ENCODE measurements at regions not wholly inside any gene's neighbourhood (a gene's known extent, or its start where the extent isn't known, plus 50 kb on each side); places are given as distances from the start of the nearest gene placed in this dataset.
A peak's percentile ranks its signal among the peaks of the same experiment; 100 is the strongest.

DNA sequence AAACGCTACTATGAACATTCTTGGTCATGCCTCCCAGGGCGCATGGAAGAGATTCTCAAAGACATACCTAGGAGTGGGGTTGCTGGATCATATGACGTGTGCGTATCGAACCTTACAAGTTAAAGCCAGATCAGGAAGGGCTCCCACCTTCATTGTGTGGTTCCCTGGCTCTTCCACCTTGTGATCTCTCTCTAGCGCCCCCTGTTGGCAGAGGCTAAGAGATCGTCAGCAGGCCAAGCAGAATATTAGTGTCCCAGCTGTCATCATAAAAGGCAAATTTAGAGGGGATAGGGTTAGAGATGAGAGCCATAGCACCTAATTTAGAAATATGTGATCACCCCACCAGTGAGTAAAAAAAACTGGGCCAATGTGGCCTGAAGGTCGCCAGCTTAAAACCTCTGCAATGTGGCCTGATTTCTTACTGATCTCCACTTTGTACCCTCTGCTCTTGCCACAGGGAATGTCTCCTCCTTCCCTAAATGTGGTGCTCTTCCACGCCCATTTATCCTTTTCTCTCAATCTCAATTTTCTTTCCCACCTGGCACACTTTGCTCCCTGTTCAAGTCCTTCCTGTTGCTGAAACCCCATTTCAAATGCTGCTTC, 91.7 kb upstream of the SHB start:
- intact Hi-C loops (cut with DNase I; ENCODE audit: low total_unique reads), result loop anchor here (10.0 kb wide), 1 partner anchor 246 kb away; no protein-coding TSS in a partner anchor
- no peak for DNase-seq

DNA sequence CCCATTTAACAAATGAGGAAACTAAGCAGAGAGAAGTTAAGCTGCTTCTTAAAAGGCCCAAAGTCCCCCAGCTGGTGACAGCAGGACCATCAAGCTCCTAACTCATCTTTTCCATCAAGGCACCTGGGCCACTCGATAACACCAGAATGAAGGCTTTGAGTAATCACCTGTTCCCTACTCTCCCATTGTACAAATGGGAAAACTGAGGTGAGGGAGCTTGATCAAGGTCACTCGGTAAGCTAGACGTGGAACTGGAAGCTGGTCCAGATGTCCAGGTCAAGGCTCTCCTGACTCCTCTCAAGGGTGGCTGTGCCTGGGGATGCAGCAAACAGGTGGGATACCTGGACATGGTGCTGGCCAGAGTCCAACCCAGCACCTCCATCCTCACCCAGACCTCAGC, 90.6 kb upstream of the SHB start:
- no peak overlapping the region for H3K27ac ChIP-seq
- WGBS, 5 donors, result 90 to 98% (median 94%) methylated on average over 3 of the region's 3 CpGs
- intact Hi-C loops (cut with DNase I; ENCODE audit: low total_unique reads), result no loop called here
- H3K27me3 ChIP-seq (replicated peaks in 1 of 7), result no peaks in the 10 kb centered on the region
- DNase-seq, result no peak
- H3K4me3 ChIP-seq, result no peak overlapping the region
- H3K4me1 ChIP-seq, result peaks cover 0 to 12% (median 0%) of the 10 kb centered on the region in 6 donors
- no peaks in the 10 kb centered on the region for H3K9me3 ChIP-seq
- no peaks in the 10 kb centered on the region for H3K36me3 ChIP-seq
- no peak for TF ChIP-seq POLR2A (IDR thresholded peaks at IDR 0.05)
- TF ChIP-seq, protein P1, sequence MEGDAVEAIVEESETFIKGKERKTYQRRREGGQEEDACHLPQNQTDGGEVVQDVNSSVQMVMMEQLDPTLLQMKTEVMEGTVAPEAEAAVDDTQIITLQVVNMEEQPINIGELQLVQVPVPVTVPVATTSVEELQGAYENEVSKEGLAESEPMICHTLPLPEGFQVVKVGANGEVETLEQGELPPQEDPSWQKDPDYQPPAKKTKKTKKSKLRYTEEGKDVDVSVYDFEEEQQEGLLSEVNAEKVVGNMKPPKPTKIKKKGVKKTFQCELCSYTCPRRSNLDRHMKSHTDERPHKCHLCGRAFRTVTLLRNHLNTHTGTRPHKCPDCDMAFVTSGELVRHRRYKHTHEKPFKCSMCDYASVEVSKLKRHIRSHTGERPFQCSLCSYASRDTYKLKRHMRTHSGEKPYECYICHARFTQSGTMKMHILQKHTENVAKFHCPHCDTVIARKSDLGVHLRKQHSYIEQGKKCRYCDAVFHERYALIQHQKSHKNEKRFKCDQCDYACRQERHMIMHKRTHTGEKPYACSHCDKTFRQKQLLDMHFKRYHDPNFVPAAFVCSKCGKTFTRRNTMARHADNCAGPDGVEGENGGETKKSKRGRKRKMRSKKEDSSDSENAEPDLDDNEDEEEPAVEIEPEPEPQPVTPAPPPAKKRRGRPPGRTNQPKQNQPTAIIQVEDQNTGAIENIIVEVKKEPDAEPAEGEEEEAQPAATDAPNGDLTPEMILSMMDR (IDR thresholded peaks at IDR 0.05 in 8 of 11, conservative IDR thresholded peaks at IDR 0.05 in 3 of 11), result no peak

More for the DNA sequence above, 91.7 kb upstream of the SHB start:
- WGBS, 5 donors, result 45 to 60% (median 51%) methylated on average over 9 of the region's 9 CpGs
- Histone ChIP-seq H3K27ac (no peak overlapping the region), H3K9me3 (no peaks in the 10 kb centered on the region), H3K4me3 (no peak overlapping the region), H3K27me3 (replicated peaks in 1 of 7) (no peaks in the 10 kb centered on the region), H3K36me3 (no peaks in the 10 kb centered on the region), H3K4me1 (peaks cover 0 to 12% (median 0%) of the 10 kb centered on the region in 6 donors)
- TF ChIP-seq POLR2A (IDR thresholded peaks at IDR 0.05) (no peak), POLR2AphosphoS5 (IDR thresholded peaks at IDR 0.05) (no peak)
- TF ChIP-seq, protein P1 (IDR thresholded peaks at IDR 0.05 in 8 of 11, conservative IDR thresholded peaks at IDR 0.05 in 3 of 11), result peak in 10 of 11 experiments; percentile 41 to 79 (median 66)

DNA sequence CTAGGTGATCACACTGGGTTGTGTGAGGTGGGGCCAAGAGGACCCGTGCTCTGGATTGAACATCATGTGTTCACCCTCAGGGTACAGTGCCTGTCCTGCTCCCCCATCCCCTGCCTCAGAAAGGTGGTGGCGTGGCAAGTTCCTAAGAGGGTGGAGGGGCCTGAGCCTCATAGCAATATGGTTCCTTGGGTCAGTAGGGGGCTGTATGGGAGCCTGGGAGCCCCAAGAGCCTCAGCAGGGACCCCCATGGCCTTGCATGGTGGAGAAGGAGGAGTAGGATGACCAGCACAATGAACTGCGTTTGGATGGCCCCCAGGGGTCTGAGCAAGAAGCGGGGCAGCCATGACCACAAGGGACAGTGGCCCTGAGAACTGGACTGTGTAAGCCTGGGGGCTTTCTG, 89.6 kb upstream of the SHB start:
- peaks cover 0 to 4% (median 0%) of the 10 kb centered on the region in 6 donors for H3K4me1 ChIP-seq
- H3K27ac ChIP-seq, result no peak overlapping the region
- H3K4me3 ChIP-seq, result no peak overlapping the region
- H3K27me3 ChIP-seq (replicated peaks in 1 of 7), result no peaks in the 10 kb centered on the region
- DNase-seq, result no peak
- no peaks in the 10 kb centered on the region for H3K9me3 ChIP-seq
- 82 to 98% (median 86%) methylated on average over 4 of the region's 4 CpGs for WGBS, 5 donors
- no peaks in the 10 kb centered on the region for H3K36me3 ChIP-seq
- no peak for TF ChIP-seq POLR2AphosphoS5 (IDR thresholded peaks at IDR 0.05)
- TF ChIP-seq POLR2A (IDR thresholded peaks at IDR 0.05), result no peak
- TF ChIP-seq, protein P1 (IDR thresholded peaks at IDR 0.05 in 8 of 11, conservative IDR thresholded peaks at IDR 0.05 in 3 of 11), result no peak
- intact Hi-C loops (cut with DNase I; ENCODE audit: low total_unique reads), result no loop called here

- H3K36me3 ChIP-seq, result no peaks in the 10 kb centered on the region
- no peak for DNase-seq
- intact Hi-C loops (cut with DNase I; ENCODE audit: low total_unique reads), result no loop called here
- H3K27ac ChIP-seq, result no peak overlapping the region
- no peaks in the 10 kb centered on the region for H3K9me3 ChIP-seq
- WGBS, 5 donors, result 65 to 88% (median 74%) methylated on average over 2 of the region's 2 CpGs
- TF ChIP-seq, protein P1 (IDR thresholded peaks at IDR 0.05 in 8 of 11, conservative IDR thresholded peaks at IDR 0.05 in 3 of 11), result no peak
- TF ChIP-seq POLR2A (IDR thresholded peaks at IDR 0.05) (no peak), POLR2AphosphoS5 (IDR thresholded peaks at IDR 0.05) (no peak)
- no peaks in the 10 kb centered on the region for H3K4me1 ChIP-seq
- H3K4me3 ChIP-seq, result no peak overlapping the region
- H3K27me3 ChIP-seq (replicated peaks in 1 of 7), result no peaks in the 10 kb centered on the region
Measured at GRCh38 chr9:38157711-38158110, 88.7 kb upstream of the SHB start.

Data from spleen (tissue), 11 donors.